IMR-90 (cell line): ENCODE measurements at regions not wholly inside any gene's neighbourhood (a gene's known extent, or its start where the extent isn't known, plus 50 kb on each side); places are given as distances from the start of the nearest gene placed in this dataset.

Source experiments
- ATAC-seq: fragments of 200-7000 bp; cut with Tn5 transposase; 2 replicates; pipeline ENCODE4 v1.9.1; 2020; ENCODE audit warnings: low read depth, mild to moderate bottlenecking, moderate library complexity
- BruUV-seq: library from RNA; stranded (reverse); fragments of 400-500 nt; replicated peaks from 2 replicates; lab custom pipeline; 2021; lab: Mats Ljungman, UMichigan
- CTCF ChIA-PET: fragments of 300-600 bp; formaldehyde crosslinking; extraction: SDS; loops from one replicate; lab custom pipeline; 2021; ENCODE audit warnings: antibody characterized with exemption; lab: Yijun Ruan, JAX
- POLR2A ChIA-PET: fragments of 300-600 bp; sonication (Branson Sonifier 250); formaldehyde crosslinking; loops from one replicate; lab custom pipeline; 2022; ENCODE audit warnings: antibody characterized with exemption; ENCODE audit not compliant: unreplicated experiment; lab: Charles Lee
- DNase-seq: peaks from one replicate; pipeline ENCODE4 v3.0.0; 2013
- H2AFZ ChIP-seq: replicated peaks from 2 replicates; pipeline ENCODE3; 2013; ENCODE audit warnings: low read length, mild to moderate bottlenecking; ENCODE audit not compliant: poor library complexity
- H2AK5ac ChIP-seq: 2 replicates; pipeline ENCODE4 v1.6.1; 2013; ENCODE audit warnings: low read depth, low read length, inconsistent platforms
- H2AK9ac ChIP-seq: replicated peaks from 2 replicates; pipeline ENCODE3; 2013; ENCODE audit warnings: mild to moderate bottlenecking, low read depth, low read length, moderate library complexity; ENCODE audit not compliant: poor library complexity
- H2BK120ac ChIP-seq: 2 replicates; pipeline ENCODE4 v1.6.1; 2013; ENCODE audit warnings: low read depth, low read length, inconsistent platforms
- H2BK15ac ChIP-seq: 3 replicates; pipeline ENCODE4 v1.6.1; 2013; ENCODE audit warnings: low read depth, low read length, inconsistent platforms
- H2BK20ac ChIP-seq: 2 replicates; pipeline ENCODE4 v1.6.1; 2013; ENCODE audit warnings: low read depth, mild to moderate bottlenecking, inconsistent platforms, low read length, moderate library complexity
- H2BK5ac ChIP-seq: 2 replicates; pipeline ENCODE4 v1.6.1; 2013; ENCODE audit warnings: mild to moderate bottlenecking, low read depth, low read length, inconsistent platforms; ENCODE audit not compliant: poor library complexity, severe bottlenecking
- H3K14ac ChIP-seq: replicated peaks from 2 replicates; pipeline ENCODE4 v1.6.1; 2013; ENCODE audit warnings: low read depth, low read length, inconsistent platforms
- H3K18ac ChIP-seq: 2 replicates; pipeline ENCODE4 v1.6.1; 2013; ENCODE audit warnings: low read depth, low read length, control low read depth
- H3K23ac ChIP-seq: 2 replicates; pipeline ENCODE4 v1.6.1; 2013; ENCODE audit warnings: low read depth, low read length, inconsistent platforms
- H3K27ac ChIP-seq: 2 replicates; pipeline ENCODE4 v1.5.1; 2013; ENCODE audit warnings: mild to moderate bottlenecking, control low read depth, low read length; ENCODE audit not compliant: insufficient read depth
- H3K27me3 ChIP-seq: 2 replicates; pipeline ENCODE4 v1.6.1; 2013; ENCODE audit warnings: low read length; ENCODE audit not compliant: control insufficient read depth, insufficient read depth
- H3K36me3 ChIP-seq: 2 replicates; pipeline ENCODE4 v1.6.1; 2013; ENCODE audit warnings: low read length, mixed read lengths; ENCODE audit not compliant: control insufficient read depth, insufficient read depth
- H3K4ac ChIP-seq: 2 replicates; pipeline ENCODE4 v1.6.1; 2013; ENCODE audit warnings: low read depth, low read length, inconsistent platforms
- H3K4me1 ChIP-seq: 2 replicates; pipeline ENCODE4 v1.6.1; 2013; ENCODE audit warnings: low read length, mixed read lengths; ENCODE audit not compliant: control insufficient read depth, insufficient read depth
- H3K4me2 ChIP-seq: 2 replicates; pipeline ENCODE4 v1.6.1; 2013; ENCODE audit warnings: low read depth, mild to moderate bottlenecking, control low read depth, low read length, moderate library complexity
- H3K4me3 ChIP-seq: 2 replicates; pipeline ENCODE4 v1.5.1; 2013; ENCODE audit warnings: low read depth, mild to moderate bottlenecking, control low read depth, low read length, moderate library complexity; ENCODE audit not compliant: insufficient read depth
- H3K56ac ChIP-seq: 2 replicates; pipeline ENCODE4 v1.6.1; 2013; ENCODE audit warnings: low read length, inconsistent platforms; ENCODE audit not compliant: insufficient read depth; ENCODE audit errors: extremely low read depth
- H3K79me1 ChIP-seq, 2 experiments: 2 replicates each; pipeline ENCODE4 v1.6.1; 2013; ENCODE audit warnings: low read length in 2 of 2, inconsistent platforms in 1 of 2, low read depth in 1 of 2
- H3K9ac ChIP-seq: 2 replicates; pipeline ENCODE4 v1.6.1; 2013; ENCODE audit warnings: low read depth, low read length, control low read depth
- H3K9me1 ChIP-seq: 2 replicates; pipeline ENCODE4 v1.6.1; 2013; ENCODE audit warnings: low read length, inconsistent platforms; ENCODE audit not compliant: insufficient read depth
- H3K9me3 ChIP-seq: 2 replicates; pipeline ENCODE4 v1.6.1; 2013; ENCODE audit warnings: low read length; ENCODE audit not compliant: control insufficient read depth, insufficient read depth
- H4K20me1 ChIP-seq: 2 replicates; pipeline ENCODE4 v1.6.1; 2013; ENCODE audit warnings: low read length, inconsistent platforms; ENCODE audit not compliant: insufficient read depth
- H4K5ac ChIP-seq: 2 replicates; pipeline ENCODE4 v1.6.1; 2013; ENCODE audit warnings: mild to moderate bottlenecking, low read depth, low read length, control low read depth
- H4K8ac ChIP-seq, 2 experiments: 2 replicates each; pipeline ENCODE4 v1.6.1; 2013; ENCODE audit warnings: low read depth in 2 of 2, low read length in 2 of 2, control low read depth in 1 of 2, inconsistent platforms in 1 of 2
- H4K91ac ChIP-seq: 2 replicates; pipeline ENCODE4 v1.6.1; 2013; ENCODE audit warnings: low read depth, low read length, inconsistent platforms; ENCODE audit not compliant: insufficient read depth
- CEBPB ChIP-seq: IDR thresholded peaks from 2 replicates; pipeline ENCODE4 v1.6.1; 2012; ENCODE audit warnings: low read depth, low read length, improper control_type of control experiment
- CHD1 ChIP-seq: IDR thresholded peaks from 2 replicates; pipeline ENCODE4 v1.6.1; 2012; ENCODE audit warnings: low read depth, low read length, improper control_type of control experiment
- CTCF ChIP-seq: conservative IDR thresholded peaks from 2 replicates; pipeline ENCODE4 v1.5.1; 2012; ENCODE audit warnings: mild to moderate bottlenecking, low read depth, low read length, improper control_type of control experiment
- ELK1 ChIP-seq: fragments of 150-350 bp; IDR thresholded peaks from 2 replicates; pipeline ENCODE4 v1.6.1; 2016; ENCODE audit warnings: low read depth, mild to moderate bottlenecking, low read length, moderate library complexity, borderline replicate concordance
- RCOR1 ChIP-seq: IDR thresholded peaks from 2 replicates; pipeline ENCODE4 v1.6.1; 2012; ENCODE audit warnings: mild to moderate bottlenecking, low read length, improper control_type of control experiment; ENCODE audit not compliant: insufficient replicate concordance
- WGBS, 2 experiments: methylation state at CpG; one replicate each; pipeline versions ENCODE4 v1.1.5 to v1.1.7; 2013; ENCODE audit warnings: missing lambda C conversion rate in 2 of 2; ENCODE audit not compliant: insufficient read length in 1 of 2; ENCODE audit errors: extremely low coverage in 2 of 2; 5-methylcytosine and 5-hydroxymethylcytosine counted together
- dilution Hi-C: fragments of 300-500 bp; cut with HindIII; formaldehyde crosslinking; loops from one replicate; pipeline ENCODE4 v1.14.3; 2018; ENCODE audit warnings: low sequenced_read_pairs; ENCODE audit not compliant: unreplicated experiment
- in situ Hi-C: fragments of 300-500 bp; cut with MboI; formaldehyde crosslinking; loops from 3 replicates; pipeline ENCODE4 v1.14.3; 2019; ENCODE audit warnings: low sequenced_read_pairs, inconsistent platforms, mixed read lengths
- intact Hi-C: fragments of 100-400 bp; cut with micrococcal nuclease; formaldehyde crosslinking; loops from 2 replicates; pipeline ENCODE4 v1.10.0; 2022

- peak overlapping the region; percentile 33 for H2AK9ac ChIP-seq
- peak overlapping the region; percentile 42 to 81; a peak in 2 of 4 replicates for H4K8ac ChIP-seq
- H3K9ac ChIP-seq = peak overlapping the region; percentile 50; the same call in 1 of the 2 replicates
- peak overlapping the region; percentile 49 for H2BK5ac ChIP-seq
- peak overlapping the region; percentile 77 for H3K27ac ChIP-seq
- BruUV-seq = no TSS peak
- H3K4me3 ChIP-seq = no peak overlapping the region
- H2BK20ac ChIP-seq = peak overlapping the region; percentile 91
- no peak overlapping the region for H3K56ac ChIP-seq
- no peaks in the 10 kb centered on the region for H3K27me3 ChIP-seq
- intact Hi-C loops (no loop called here), in situ Hi-C loops (no loop called here), dilution Hi-C loops (no loop called here)
- peak overlapping the region; percentile 72 for H4K5ac ChIP-seq
- peaks cover 5% of the 10 kb centered on the region; the same call in 1 of the 2 replicates for H3K9me3 ChIP-seq
- no peak overlapping the region; the same call in 1 of the 2 replicates for H3K4me2 ChIP-seq
- H2BK120ac ChIP-seq = peak overlapping the region; percentile 91
- no peaks in the 10 kb centered on the region for H4K20me1 ChIP-seq
- peak overlapping the region; percentile 96; the same call in 2 of the 3 replicates for H2BK15ac ChIP-seq
- DNase-seq (no peak), ATAC-seq (no peak)
- H3K9me1 ChIP-seq = peaks cover 27% of the 10 kb centered on the region
- H3K4me1 ChIP-seq = peaks cover 42% of the 10 kb centered on the region
- peak overlapping the region; percentile 94 for H3K4ac ChIP-seq
- H3K36me3 ChIP-seq = no peaks in the 10 kb centered on the region
- H2AFZ ChIP-seq = peak overlapping the region; percentile 18
- TF ChIP-seq CTCF = no peak
- TF ChIP-seq ELK1 = no peak
- no peak for TF ChIP-seq CHD1
- no peak for TF ChIP-seq CEBPB
- no peak for TF ChIP-seq RCOR1
- WGBS, 2 experiments = 93% methylated on average over 3 of the region's 14 CpGs; no CpG with 5 or more reads in 1 of the 2 experiments
- CTCF ChIA-PET = no interaction called here
- POLR2A ChIA-PET = no interaction called here
- peak overlapping the region; percentile 99 for H2AK5ac ChIP-seq
- peaks cover 6 to 28% of the 10 kb centered on the region in 2 experiments; a peak in 3 of 4 replicates for H3K79me1 ChIP-seq
- peak overlapping the region; percentile 84 for H3K14ac ChIP-seq
- H4K91ac ChIP-seq = peak overlapping the region; percentile 90
- peak overlapping the region; percentile 55; the same call in 1 of the 2 replicates for H3K23ac ChIP-seq
- H3K18ac ChIP-seq = peak overlapping the region; percentile 85
Measured at GRCh38 chr16:88310796-88311605, 71.8 kb upstream of the ZNF469 start.
